Peyer's patch (tissue), 4 donors: ENCODE measurements at regions not wholly inside any gene's neighbourhood (a gene's known extent, or its start where the extent isn't known, plus 50 kb on each side); places are given as distances from the start of the nearest gene placed in this dataset.
"Not testable (repeated sequence)": the region's sequence is repeated elsewhere in the genome, so short reads cannot be mapped to it uniquely, and the experiment has no call there.

Experiments
- DNase-seq, 3 donors: peaks; one replicate each; pipeline ENCODE4 v3.0.0-alpha.2; 2017 to 2019
- H3K27ac ChIP-seq, 4 donors: fragments of 200-600 bp; sonication (generic); one replicate each; pipeline ENCODE4 v1.5.1; 2016 to 2019
- H3K27me3 ChIP-seq, 2 donors: fragments of 200-600 bp; sonication (generic); one replicate each; pipeline ENCODE4 v1.5.1; 2019
- H3K36me3 ChIP-seq, 3 donors: fragments of 200-600 bp; sonication (generic); one replicate each; pipeline ENCODE4 v1.5.1; 2016 to 2019
- H3K4me1 ChIP-seq, 4 donors: fragments of 200-600 bp; sonication (generic); one replicate each; pipeline ENCODE4 v1.5.1; 2016 to 2019
- H3K4me3 ChIP-seq, 4 donors: fragments of 200-600 bp; sonication (generic); 1 replicate in 3 of 4; 2 replicates in 1 of 4; pipeline ENCODE4 v1.5.1; 2016 to 2019; ENCODE audit warnings: mild to moderate bottlenecking in 1 of 4
- H3K9me3 ChIP-seq, 4 donors: fragments of 200-600 bp; sonication (generic); one replicate each; pipeline ENCODE4 v1.5.1; 2016 to 2019; ENCODE audit warnings: mild to moderate bottlenecking in 1 of 4
- POLR2A ChIP-seq, 2 donors: fragments of 450-650 bp; IDR thresholded peaks; one replicate each; pipeline ENCODE4 v1.5.1; 2017; ENCODE audit warnings: antibody characterized with exemption in 2 of 2, mild to moderate bottlenecking in 2 of 2, moderate library complexity in 2 of 2
- TF ChIP-seq, protein P1 (sequence below), 6 experiments: fragments of 450-650 bp in 4 of 6; fragments of 200-600 bp in 2 of 6; sonication (generic) in 1 of 6; IDR thresholded peaks; one replicate each; pipeline ENCODE4 v1.5.1; 2017 to 2019; ENCODE audit warnings: antibody characterized with exemption in 6 of 6, mild to moderate bottlenecking in 3 of 6, moderate library complexity in 1 of 6

GRCh38 chr12:83575326-83575725, 888.6 kb downstream of the TMTC2 start:
- Histone ChIP-seq H3K27ac (no peak overlapping the region), H3K27me3 (no peaks in the 10 kb centered on the region), H3K4me3 (no peak overlapping the region), H3K9me3 (no peaks in the 10 kb centered on the region), H3K36me3 (no peaks in the 10 kb centered on the region), H3K4me1 (no peaks in the 10 kb centered on the region)
- DNase-seq, result no peak
- TF ChIP-seq POLR2A (IDR thresholded peaks at IDR 0.05), result no peak
- TF ChIP-seq, protein P1, sequence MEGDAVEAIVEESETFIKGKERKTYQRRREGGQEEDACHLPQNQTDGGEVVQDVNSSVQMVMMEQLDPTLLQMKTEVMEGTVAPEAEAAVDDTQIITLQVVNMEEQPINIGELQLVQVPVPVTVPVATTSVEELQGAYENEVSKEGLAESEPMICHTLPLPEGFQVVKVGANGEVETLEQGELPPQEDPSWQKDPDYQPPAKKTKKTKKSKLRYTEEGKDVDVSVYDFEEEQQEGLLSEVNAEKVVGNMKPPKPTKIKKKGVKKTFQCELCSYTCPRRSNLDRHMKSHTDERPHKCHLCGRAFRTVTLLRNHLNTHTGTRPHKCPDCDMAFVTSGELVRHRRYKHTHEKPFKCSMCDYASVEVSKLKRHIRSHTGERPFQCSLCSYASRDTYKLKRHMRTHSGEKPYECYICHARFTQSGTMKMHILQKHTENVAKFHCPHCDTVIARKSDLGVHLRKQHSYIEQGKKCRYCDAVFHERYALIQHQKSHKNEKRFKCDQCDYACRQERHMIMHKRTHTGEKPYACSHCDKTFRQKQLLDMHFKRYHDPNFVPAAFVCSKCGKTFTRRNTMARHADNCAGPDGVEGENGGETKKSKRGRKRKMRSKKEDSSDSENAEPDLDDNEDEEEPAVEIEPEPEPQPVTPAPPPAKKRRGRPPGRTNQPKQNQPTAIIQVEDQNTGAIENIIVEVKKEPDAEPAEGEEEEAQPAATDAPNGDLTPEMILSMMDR (IDR thresholded peaks at IDR 0.05), result no peak

DNA sequence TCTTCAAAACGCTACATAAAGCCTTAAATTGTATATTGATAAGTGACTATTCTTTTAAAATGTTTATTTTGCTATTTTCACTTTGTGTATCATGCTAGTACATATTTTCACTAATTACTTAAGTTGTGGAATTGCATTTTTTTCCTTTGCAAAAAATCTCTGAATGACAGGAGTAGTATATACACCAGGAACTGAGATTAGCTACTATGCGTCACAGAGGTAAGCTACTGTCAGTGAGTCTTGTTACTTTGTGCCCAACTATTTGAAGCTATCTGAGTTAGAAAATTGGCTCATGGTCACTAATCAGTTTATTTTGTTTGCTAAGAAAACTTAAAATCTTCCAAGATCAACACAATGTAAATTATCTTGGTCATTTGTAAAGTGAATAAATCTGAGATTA, 887.4 kb downstream of the TMTC2 start:
- no peaks in the 10 kb centered on the region for H3K9me3 ChIP-seq
- no peak overlapping the region for H3K4me3 ChIP-seq
- no peak for TF ChIP-seq POLR2A (IDR thresholded peaks at IDR 0.05)
- TF ChIP-seq, protein P1 (IDR thresholded peaks at IDR 0.05), result no peak
- H3K36me3 ChIP-seq, result no peaks in the 10 kb centered on the region
- DNase-seq, result no peak
- no peaks in the 10 kb centered on the region for H3K4me1 ChIP-seq
- no peaks in the 10 kb centered on the region for H3K27me3 ChIP-seq
- no peak overlapping the region for H3K27ac ChIP-seq

DNA sequence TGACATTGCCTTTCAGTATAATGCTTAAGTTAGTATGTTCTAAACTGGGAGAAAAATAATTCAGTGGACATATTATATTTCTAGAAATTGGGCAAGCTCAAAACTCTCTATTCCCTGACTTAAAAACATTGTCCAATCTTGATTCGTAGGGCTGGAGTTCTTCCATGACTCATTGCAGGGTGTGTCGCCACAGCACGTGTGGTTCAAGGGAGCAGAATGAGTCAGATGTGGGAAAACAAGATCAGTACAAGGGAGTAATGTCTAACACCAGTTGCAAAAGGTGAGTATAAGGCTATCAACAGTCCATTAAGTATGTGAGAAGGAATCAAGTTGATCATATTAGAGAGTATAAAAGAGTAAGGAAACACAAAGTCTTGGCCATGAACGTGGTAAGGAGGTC, 887.0 kb downstream of the TMTC2 start:
- Histone ChIP-seq H3K4me3 (no peak overlapping the region), H3K27ac (no peak overlapping the region), H3K9me3 (no peaks in the 10 kb centered on the region), H3K4me1 (no peaks in the 10 kb centered on the region), H3K27me3 (no peaks in the 10 kb centered on the region), H3K36me3 (no peaks in the 10 kb centered on the region)
- no peak for DNase-seq
- TF ChIP-seq POLR2A (IDR thresholded peaks at IDR 0.05), result no peak
- TF ChIP-seq, protein P1 (IDR thresholded peaks at IDR 0.05), result no peak

DNA sequence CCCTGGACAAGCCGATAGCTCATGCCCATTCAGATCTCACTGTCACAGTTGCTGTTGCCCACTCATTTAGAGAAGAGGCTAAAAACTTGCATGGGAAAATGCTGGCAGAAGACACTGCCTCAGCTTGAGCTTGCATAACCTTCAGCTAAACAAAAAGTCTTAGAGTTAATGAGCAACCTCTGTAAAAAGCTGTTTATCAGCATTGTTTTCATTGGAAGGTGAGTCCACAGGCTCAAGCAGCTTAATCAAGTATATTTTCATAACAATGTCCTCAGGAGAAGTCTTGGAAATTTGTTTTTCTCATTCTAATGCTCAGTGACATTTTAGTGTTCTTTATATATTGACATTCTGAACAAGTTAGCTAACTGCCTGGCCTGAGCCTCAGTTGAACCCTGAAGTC, 872.9 kb downstream of the TMTC2 start:
- TF ChIP-seq, protein P1 (IDR thresholded peaks at IDR 0.05), result no peak
- no peak for TF ChIP-seq POLR2A (IDR thresholded peaks at IDR 0.05)
- Histone ChIP-seq H3K27ac (no peak overlapping the region), H3K27me3 (no peaks in the 10 kb centered on the region), H3K4me3 (no peak overlapping the region), H3K4me1 (no peaks in the 10 kb centered on the region), H3K9me3 (no peaks in the 10 kb centered on the region), H3K36me3 (no peaks in the 10 kb centered on the region)
- DNase-seq, result no peak

GRCh38 chr12:83556040-83556439, 869.3 kb downstream of the TMTC2 start:
- not testable (repeated sequence) for H3K9me3 ChIP-seq, H3K4me1 ChIP-seq, DNase-seq, H3K27me3 ChIP-seq, H3K4me3 ChIP-seq, H3K36me3 ChIP-seq, H3K27ac ChIP-seq

DNA sequence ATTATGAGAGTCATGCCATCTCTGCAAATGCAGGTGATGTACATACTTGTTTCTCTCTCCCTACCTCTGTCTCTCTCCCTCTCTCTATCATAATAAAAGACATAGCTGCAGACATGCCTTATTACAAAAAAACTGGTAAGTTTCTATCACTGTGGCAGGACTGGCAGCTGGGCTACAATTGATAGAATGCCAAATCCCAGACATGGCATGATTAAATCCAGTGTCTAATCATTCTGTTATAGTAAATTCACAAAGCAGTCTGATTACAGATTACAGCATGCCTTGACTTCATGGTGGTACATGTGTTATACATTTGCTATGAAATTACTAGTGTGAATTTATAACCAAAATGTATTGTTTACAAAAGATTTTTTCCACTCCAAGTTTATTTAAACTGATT, 854.7 kb downstream of the TMTC2 start:
- DNase-seq, result no peak
- Histone ChIP-seq H3K4me3 (no peak overlapping the region), H3K4me1 (no peaks in the 10 kb centered on the region), H3K9me3 (no peaks in the 10 kb centered on the region), H3K27me3 (no peaks in the 10 kb centered on the region), H3K27ac (no peak overlapping the region), H3K36me3 (no peaks in the 10 kb centered on the region)
- TF ChIP-seq POLR2A (IDR thresholded peaks at IDR 0.05), result no peak
- TF ChIP-seq, protein P1 (IDR thresholded peaks at IDR 0.05), result no peak
